ENCODE measurements at regions not wholly inside any gene's neighbourhood (a gene's known extent, or its start where the extent isn't known, plus 50 kb on each side); places are given as distances from the start of the nearest gene placed in this dataset.

- ATAC-seq (no peak), DNase-seq (no peak)
- intact Hi-C loops (cut with micrococcal nuclease), result loop anchor here (10.0 kb wide), 1 partner anchor 84 kb away; no protein-coding TSS in a partner anchor
These were observed 88.9 kb upstream of the ABCD3 start for GRCh38 chr1:94329276-94329675.

- ATAC-seq, result peak; percentile 64
- DNase-seq, result peak; percentile 75
- intact Hi-C loops (cut with micrococcal nuclease), result loop anchor here (10.0 kb wide), 1 partner anchor 82 kb away; no protein-coding TSS in a partner anchor
These were observed 89.8 kb upstream of the ARHGAP29 start for GRCh38 chr1:94327001-94327690.

DNA sequence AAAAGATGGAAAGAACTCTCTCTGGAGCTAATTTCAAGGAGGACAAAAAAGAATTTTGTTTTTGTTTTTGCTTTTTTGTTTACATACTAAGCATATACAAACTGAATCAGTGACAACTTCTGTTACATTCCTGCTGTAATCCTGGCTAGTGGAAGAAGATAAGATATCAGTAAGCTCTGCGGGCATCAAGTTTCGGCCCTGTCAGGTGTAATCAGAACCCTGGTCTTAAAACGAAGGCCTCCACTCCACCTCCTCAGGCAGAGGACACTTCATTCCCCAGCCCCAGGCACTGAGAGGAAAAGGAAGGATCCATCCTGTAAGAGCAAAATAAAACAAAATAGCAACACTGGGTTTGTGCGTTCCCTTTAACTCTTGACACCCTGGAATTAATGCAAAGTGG, 88.9 kb upstream of the ARHGAP29 start:
- DNase-seq, result no peak
- ATAC-seq, result no peak
- intact Hi-C loops (cut with micrococcal nuclease), result loop anchor here (10.0 kb wide), 1 partner anchor 82 kb away; no protein-coding TSS in a partner anchor

- intact Hi-C loops (cut with micrococcal nuclease), result loop anchor here (10.0 kb wide), 1 partner anchor 81 kb away; no protein-coding TSS in a partner anchor
- DNase-seq, result no peak
- ATAC-seq, result peak; percentile 34
These were observed 88.3 kb upstream of the ARHGAP29 start for GRCh38 chr1:94325377-94326302.

DNA sequence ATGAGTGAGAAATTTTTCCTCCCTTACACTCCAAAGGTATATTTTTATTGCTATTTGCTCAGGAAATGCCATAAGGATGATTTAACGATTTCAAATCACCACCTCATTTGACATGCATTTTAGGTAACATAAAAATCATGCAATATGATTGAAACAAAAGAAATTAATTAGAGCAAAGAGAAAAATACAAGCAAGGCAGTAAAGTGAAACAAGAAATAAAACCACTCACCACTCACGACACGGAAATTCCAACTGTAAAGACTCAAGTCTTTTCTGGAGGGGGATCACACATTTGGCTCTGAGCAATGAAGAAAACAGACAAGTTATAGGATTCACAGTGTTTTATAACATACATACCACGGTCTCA, 86.8 kb upstream of the ARHGAP29 start:
- intact Hi-C loops (cut with micrococcal nuclease), result loop anchor here (10.0 kb wide), 1 partner anchor 79 kb away; no protein-coding TSS in a partner anchor
- ATAC-seq (no peak), DNase-seq (no peak)

DNA sequence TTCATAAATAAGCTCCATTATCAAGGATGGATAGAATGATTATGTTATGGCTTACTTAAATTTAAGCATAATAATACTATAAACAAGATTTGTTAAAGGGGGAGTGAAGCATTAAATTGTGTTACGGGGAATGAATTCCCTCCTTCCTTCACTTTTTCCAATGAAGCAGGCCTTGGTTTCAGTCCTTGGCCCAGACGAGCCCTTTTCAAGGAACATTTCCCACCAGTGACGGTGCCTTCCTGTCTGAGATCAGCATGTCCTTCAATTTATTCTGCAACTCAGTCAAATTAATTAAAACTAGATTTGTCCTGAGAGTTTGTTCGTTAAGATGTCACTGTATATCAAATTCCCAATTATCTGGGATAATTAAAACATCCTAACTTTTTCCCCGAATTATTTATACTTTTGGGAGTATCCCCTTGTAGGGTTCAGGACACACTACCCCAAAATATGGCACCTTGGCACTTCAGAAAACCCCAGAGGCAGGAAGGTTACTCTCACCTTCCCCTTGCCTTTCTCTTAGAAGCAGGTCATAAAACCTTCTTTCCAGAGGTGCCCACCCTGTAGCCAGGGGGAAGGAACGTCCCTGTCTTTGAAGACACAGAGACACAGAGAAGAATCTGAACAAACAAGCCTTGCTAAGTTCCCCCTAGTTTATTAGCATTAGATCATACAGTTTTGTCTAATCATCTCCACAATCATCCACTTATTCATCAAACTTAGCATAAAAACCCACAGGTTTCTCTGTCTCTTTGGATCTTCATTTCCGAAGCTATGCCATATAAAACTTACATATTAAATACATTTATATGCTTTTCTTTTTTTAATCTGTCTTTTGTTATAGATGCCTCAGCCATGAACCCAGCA, 86.2 kb upstream of the ARHGAP29 start:
- intact Hi-C loops (cut with micrococcal nuclease), result loop anchor here (10.0 kb wide), 1 partner anchor 79 kb away; no protein-coding TSS in a partner anchor
- DNase-seq (no peak), ATAC-seq (no peak)

DNA sequence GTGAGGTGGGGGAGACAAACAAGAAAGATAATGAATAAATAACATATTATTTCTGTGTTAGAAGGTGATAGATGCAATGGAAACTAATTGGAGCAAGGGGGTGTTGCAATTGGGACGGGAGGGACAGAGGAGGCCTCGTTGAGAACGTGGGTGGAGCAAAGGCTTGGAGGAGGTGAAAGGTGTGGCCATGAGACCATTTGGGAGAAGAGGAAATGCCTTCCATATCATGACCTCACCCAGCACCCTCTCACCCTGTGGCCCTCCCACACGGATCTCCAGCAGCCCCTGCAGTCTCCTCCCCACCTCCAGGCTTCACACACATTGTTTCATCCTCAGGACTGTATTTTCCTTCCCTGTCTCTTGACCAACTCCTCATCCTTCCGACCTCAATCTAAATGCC, 85.3 kb upstream of the ARHGAP29 start:
- intact Hi-C loops (cut with micrococcal nuclease), result loop anchor here (10.0 kb wide), 1 partner anchor 78 kb away; no protein-coding TSS in a partner anchor
- DNase-seq (no peak), ATAC-seq (peak; percentile 16)

GRCh38 chr1:94321662-94322061, 84.3 kb upstream of the ARHGAP29 start:
- ATAC-seq (no peak), DNase-seq (no peak)
- intact Hi-C loops (cut with micrococcal nuclease), result loop anchor here (10.0 kb wide), 1 partner anchor 77 kb away; no protein-coding TSS in a partner anchor

DNA sequence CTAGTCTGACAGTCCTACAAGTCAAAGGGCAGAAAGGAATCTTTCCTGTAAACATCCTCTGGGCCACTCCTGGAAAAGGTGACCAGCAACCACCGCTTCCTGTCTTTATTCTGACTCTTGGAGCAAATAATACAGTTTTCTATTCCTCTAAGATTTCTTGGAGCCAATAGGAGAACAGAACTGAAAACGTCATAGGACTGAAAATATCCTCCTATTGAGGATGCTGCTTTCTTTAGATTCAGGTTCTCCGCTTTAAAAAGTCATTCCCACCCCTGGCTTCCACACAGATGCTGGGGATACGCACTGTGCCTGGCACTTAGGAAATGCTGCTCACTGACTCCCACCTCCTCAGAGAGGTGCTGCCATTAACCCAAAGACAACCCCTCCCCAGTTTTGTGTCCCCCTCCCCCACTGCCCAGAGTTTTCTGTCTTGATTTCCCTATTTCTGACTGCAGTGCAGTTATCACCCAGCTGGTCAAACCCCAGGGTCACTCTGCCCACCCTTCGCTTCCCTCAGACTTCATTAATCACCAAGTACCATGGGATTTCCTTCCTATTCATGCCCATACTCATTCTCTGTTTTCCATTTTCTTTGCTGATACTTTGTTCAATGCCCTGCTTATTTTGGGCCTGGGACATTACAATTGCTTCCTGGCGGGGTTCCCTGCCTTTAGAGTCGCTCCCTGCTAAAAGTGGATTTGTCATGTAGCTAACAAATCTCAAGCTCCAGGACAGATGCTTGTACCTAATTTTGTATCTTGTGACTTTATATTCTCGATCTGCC, 82.1 kb upstream of the ARHGAP29 start:
- DNase-seq (no peak), ATAC-seq (peak; percentile 35)
- intact Hi-C loops (cut with micrococcal nuclease), result loop anchor here (10.0 kb wide), 1 partner anchor 75 kb away; no protein-coding TSS in a partner anchor

DNA sequence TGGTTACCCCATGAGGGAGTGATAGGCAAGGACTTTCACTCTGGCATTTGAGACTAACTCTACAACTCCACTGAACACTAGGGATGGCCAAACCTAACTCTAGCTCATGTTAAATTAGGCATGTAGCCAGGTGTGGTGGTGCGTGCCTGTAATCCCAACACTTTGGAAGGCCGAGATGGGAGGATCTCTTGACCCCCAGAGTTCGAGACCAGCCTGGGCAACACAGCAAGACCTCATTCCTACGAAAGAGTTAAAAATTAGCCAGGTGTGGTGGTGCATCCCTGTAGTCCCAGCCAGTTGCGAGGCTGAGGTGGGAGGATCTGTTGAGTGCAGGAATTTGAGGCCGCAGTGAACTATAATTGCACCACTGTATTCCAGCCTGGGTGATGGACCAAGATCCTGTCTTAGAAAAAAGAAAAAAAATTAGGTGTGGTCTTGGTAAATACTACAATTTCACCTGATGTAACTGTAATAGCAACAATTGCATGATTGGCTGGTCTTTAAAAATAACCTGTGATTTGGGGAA, 81.2 kb upstream of the ARHGAP29 start:
- DNase-seq, result no peak
- intact Hi-C loops (cut with micrococcal nuclease), result no loop called here

DNA sequence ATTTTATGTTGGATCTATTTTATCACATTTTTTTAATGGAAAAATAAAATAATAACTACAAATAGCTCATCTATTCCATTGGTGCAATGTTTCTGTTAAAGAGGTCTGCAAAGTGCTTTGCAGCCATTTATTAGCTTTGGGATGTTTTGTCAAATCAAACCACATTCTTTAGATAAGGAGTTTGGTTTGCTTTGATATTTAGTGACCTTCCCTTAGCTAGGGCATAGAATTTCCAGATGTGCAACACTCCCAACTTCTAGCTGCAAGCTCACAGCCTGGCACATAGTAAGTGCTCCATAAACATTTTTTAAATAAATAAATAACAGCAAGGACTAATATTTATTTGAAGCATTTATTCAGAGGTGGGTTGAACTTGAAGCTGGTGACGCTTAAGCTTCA, 80.4 kb upstream of the ARHGAP29 start:
- ATAC-seq (no peak), DNase-seq (no peak)
- intact Hi-C loops (cut with micrococcal nuclease), result no loop called here

More for the DNA sequence above, 81.2 kb upstream of the ARHGAP29 start:
- ATAC-seq, result no peak

DNA sequence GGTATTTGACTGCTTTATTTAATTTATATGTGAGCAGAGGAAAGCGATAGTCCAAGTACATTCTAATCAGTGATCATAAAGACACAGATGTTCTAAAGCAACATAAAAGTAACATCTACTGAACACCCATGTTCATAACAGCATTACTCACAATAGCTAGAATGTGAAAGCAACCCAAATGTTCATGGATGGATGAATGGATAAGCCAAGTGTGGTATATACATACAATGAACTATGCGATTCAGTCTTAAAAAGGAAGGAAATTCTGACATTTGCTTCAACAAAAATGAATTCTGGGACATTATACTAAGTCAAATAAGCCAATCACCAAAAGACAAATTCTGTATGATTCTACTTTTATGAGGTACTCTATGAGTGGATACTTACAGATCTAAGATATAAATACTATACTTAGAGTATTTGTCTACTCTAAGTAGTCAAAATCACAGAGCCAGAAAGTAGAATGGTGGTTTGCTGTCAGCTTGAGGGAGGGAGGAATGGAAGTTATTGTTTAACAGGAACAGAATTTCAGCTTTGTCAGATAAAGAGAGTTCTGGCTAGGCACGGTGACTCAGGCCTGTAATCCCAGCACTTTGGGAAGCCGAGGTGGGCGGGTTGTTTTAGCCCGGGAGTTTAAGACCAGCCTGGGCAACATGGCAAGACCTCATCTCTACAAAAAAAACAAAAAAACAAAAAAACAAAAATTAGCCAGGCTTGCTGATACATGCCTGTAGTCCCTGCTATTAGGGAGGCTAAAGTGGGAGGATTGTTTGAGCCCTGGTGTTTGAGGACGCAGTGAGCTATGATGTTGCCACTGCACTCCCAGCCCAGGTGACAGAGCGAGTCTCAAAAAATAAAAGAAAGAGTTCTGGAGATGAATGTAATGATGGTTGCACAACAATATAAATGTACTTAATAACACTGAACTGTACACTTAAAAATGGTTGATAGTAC, 79.7 kb upstream of the ARHGAP29 start:
- DNase-seq (no peak), ATAC-seq (no peak)
- intact Hi-C loops (cut with micrococcal nuclease), result no loop called here

GRCh38 chr1:94316183-94316582, 78.8 kb upstream of the ARHGAP29 start:
- intact Hi-C loops (cut with micrococcal nuclease), result no loop called here
- DNase-seq, result no peak
- ATAC-seq, result no peak

DNA sequence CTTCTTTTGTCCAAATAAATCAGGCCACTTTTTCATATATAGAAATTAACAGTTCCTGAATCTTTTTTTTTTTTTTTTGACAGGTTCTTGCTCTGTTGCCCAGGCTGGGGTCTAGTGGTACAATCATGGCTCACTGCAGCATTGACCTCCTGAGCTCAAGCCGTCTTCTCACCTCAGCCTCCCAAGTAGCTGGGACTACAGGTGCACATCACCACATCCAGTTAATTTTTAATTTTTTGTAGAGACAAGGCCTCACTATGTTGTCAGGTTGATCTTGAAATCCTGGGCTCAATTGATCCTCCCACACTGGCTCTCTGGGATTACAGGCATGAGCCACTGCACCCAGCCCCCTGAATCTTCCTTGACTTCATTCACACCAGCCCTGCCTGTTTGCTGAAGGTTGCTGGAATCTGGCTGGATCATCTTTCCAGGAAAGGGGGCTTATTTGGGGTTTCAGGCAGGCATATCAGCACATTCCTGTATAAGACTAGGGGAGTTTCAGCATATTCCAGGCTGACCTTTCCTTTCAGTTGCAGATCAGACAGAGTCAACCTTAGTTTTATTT, 78.2 kb upstream of the ARHGAP29 start:
- no peak for DNase-seq
- intact Hi-C loops (cut with micrococcal nuclease), result no loop called here
- ATAC-seq, result no peak

DNA sequence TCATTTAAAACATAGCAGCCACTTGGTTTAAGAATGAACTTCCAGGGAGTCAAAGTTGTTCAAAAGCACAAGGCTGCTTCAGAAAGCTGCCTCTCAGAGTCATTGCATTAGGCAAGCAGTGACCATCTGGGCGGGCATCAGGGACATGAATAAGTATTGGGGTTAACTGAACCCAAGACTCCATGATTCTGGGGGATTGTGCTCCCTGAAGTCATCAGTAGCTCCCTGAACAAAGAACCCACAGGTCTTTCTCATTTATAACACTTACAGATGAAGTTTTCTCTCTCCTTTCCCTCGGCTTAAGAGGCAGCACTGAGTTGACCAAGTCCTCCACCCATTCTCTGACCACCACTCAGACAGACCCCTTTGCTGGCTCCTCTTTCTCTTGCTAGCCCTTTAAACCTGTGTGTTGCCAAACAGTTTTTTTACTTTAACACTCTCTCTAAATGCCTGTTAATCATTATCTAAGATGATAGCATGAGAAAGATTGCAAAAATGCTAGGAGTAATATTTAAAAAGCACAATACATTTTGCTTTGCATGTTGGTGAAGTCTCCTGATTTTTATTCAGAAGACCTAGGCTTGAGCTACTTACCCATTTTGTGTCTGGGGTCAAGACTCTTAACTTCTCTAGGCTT, 77.0 kb upstream of the ARHGAP29 start:
- DNase-seq (no peak), ATAC-seq (no peak)
- intact Hi-C loops (cut with micrococcal nuclease), result no loop called here

GRCh38 chr1:94310570-94311270, 73.3 kb upstream of the ARHGAP29 start:
- DNase-seq, result no peak
- no peak for ATAC-seq
- intact Hi-C loops (cut with micrococcal nuclease), result no loop called here
